LoVo (cell line): ENCODE measurements at regions not wholly inside any gene's neighbourhood (a gene's known extent, or its start where the extent isn't known, plus 50 kb on each side); places are given as distances from the start of the nearest gene placed in this dataset.

Experiments
- DNase-seq: peaks from one replicate; pipeline ENCODE4 v3.0.0-alpha.2; 2016; ENCODE audit warnings: low spot score

DNA sequence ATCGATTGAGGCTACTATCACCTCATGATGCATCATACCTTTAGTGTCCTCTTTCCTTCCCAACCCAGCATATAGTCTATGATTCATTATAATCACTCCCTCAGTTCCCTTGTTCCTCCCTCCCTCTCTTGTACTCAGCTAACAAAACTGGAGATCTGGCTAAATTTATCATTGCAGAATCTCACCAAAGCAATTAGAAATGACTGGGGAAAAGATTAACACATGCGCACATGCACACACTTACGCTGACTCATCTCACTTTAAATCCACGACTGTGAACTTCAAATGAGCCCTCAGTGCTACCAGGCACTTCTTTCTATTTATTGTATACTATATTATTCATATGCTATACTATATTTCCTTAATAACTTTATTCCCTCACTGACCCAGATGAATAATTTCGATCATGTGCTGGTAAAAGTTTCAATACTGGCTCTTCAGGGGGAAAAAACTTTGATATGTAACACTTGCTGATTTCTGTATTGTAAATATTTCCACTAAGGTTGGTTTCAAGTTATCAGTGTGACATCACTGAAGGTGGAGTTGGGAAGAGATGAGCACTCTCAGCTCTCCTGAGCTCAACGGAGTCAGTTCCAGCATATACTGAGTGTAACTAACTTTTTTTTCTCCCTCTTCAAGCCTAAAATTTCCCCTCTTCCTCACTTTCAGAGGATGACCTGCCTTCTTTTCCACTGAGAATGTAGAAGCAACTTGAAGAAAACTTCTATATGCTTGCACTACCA lies 613.7 kb upstream of the B3GALT2 start:
- no peak for DNase-seq

DNA sequence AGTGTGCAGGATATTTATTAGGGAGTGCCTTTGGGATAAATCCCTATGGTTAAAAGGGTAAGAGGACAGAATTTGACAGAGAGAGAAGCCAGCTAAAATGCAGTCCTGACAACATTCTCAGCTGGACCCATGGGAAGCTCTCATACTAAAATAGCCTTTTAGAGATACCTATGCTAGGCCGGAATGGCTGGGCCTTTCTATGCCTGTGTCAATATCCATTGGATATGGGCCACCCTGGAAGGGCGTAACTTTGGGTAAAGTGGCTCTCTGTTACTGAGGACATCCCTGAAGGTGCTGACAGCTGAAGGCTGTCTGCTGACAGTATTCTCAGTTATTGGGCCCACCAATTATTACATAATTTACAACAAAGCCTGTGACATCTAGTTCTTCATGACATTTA lies 613.0 kb upstream of the B3GALT2 start:
- no peak for DNase-seq

DNA sequence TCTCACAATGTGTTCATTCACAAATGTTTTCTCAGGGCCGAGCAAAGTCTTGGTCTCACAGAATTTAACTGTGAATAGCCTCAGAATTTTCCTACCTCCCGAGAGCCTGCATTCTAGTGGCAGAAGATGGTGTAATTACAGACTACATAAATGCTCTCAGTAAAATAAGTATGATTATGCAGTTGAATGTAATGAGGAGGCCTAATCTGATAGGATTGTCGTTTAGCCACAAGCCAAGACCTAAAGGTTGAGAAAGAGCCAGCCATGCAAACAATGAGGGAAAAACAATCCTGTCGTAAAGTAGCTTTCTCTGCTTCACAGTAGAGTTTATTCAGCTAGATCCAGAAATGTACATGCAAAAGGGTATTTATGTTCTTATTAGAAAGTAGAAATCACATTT lies 607.8 kb upstream of the B3GALT2 start:
- DNase-seq = no peak

DNA sequence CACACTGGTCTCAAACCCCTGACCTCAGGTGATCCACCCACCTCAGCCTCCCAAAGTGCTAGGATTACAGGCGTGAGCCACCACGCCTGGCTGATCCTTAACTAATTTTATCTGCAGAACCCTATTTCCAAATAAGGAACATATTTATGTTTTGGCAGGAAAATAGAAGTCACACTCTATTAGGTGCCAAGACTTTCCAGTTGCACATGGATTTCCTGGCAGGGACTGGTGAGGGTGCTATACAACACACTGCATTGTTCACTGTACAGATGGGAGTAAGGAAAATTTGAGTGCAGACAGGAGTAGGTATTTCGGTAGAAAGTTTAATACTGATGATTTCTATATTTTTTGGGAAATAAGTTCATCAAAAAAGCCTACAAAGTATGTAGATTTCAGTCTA lies 605.3 kb upstream of the B3GALT2 start:
- no peak for DNase-seq

DNA sequence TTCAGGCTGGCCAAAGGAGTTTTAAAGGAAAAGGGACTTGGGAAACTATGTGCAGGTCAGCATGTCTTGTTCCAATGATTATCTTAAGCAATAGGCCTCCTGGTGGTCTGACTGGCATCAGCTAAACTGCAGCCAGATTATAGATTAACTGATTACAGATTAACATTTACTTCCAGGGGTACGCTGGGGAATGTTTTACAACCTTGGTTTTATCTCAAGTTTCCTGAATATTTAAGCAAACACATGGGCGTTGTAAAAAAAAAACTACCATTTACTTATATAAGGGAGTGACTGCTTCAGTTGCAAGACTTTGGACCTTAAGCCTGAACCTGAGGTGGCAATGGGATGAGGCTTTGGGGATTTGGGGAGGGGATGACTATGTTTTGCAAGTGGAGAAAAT lies 600.6 kb upstream of the B3GALT2 start:
- DNase-seq = peak; percentile 13

DNA sequence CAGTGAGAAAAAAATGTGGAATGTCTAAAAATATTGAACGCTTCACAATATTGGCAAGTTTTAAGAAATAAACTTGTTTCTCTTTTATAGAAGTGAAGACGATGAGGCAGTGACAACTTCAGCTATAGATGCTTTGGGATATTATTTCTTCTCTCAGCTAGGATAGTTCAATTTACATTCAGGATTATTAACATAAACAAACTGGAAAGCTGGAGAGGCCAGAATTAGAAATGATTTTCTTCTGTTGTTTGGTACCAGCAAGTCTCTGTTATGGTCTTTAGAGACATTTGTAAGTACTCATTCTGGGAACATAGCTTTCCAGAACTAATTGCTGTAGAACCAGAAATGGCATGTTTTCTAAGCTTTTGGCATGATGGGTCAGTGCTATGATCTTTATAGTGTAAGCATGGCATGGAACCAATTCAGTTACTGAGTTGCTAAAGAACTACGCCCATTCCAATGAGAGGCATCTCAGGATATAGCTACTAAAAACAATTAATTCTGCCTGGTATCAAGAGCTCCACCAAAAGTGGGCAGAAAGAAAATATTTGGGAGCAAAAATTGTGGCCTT lies 599.5 kb upstream of the B3GALT2 start:
- no peak for DNase-seq

DNA sequence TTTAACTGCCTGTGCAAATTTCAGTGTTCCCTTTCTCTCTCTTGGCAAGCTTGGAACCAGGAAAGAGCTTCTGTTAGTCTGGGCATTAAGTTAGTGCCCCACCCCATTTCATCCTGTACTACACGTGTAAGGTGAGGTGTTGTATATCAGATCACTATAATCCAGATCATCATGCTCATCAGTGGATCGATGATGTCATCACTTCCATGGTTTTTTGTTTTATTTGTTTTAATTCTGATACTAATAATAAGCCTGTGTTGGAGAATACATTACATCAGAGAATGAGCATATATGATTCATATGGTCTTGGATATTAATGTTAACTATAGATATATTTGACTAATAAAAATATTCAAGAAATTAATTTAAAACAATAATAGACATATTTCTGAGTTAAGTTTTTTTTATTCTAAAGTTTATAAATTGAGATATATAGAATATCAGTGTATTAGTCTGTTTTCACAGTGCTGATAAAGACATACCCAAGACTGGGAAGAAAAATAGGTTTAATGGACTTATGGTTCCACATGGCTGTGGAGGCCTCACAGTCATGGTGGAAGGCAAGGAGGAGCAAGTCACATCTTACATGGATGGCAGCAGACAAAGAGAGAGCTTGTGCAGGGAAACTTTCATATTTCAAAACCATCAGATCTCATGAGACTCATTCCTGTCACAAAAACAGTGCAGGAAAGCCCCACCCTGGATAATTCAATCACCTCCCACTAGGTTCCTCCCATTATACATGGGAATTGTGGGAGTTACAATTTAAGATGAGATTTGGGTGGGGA lies 588.3 kb upstream of the B3GALT2 start:
- no peak for DNase-seq

DNA sequence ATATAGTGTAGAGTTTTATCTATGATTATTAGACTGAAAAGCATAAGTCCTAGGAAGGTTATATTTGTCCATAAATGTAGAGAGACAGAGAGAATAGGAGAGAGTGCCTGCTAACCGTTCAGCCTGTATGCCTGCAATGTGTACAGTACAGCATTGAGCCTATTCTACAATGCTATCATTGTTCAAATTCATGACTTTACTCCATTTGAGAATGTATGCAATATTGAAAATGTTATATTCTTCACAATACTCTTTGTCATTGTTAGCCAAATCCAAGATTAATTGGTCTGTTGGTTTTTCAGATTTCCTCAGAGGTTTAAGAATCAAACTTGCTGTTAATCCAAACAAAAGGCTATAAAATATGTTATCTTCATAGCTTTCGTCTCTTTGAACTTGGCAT lies 585.2 kb upstream of the B3GALT2 start:
- DNase-seq = no peak

DNA sequence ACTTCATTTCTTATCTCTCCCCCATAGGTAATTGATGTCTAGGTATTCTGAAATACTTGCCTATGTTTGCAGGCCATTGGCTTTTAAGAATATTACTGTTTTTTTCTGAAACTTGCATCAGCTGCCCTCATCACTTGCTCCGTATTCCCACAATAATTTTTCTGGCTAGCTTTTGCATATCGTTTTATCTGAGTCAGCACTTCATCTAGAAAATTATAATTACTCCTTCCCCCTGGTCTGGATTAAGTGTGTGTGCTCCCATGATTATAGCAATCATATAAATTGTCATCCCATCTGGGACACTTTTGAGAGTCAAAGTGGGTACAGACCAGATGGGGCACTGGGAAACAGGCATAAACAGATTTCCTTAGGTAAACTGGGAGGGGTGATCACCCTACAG lies 583.2 kb upstream of the B3GALT2 start:
- DNase-seq = no peak

DNA sequence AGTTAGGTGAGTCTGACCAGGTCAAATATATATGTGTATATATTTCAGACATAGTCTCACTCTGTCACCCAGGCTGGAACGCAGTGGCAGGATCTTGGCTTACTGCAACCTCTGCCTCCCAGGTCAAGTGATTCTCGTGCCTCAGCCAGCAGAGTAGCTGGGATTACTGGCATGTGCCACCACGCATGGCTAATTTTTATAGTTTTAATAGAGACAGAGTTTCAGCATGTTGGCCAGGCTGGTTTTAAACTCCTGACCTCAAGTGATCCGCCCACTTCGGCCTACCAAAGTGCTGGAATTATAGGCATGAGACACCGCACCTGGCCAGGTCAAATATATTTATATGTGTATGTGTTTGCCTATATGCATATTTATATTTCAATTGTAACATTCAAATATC lies 581.5 kb upstream of the B3GALT2 start:
- no peak for DNase-seq

DNA sequence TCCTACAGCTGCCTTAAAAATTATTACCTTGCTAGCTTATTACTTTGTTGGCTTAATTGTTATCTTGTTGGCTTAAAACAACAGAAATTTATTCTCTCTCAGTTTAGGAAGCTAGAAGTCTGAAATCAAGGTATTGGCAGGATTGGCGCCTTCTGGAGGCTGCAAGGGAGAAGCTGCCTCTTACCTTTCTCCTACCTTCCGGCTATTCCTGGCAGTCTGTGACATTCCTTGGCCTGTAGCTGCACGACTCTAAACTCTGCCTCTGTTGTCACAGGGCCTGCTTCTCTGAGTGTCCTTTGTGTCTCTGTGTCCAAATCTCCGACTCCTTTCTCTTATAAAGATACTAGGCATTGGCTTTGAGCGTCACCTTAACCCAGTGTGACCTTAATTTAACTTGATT lies 579.9 kb upstream of the B3GALT2 start:
- DNase-seq = no peak

DNA sequence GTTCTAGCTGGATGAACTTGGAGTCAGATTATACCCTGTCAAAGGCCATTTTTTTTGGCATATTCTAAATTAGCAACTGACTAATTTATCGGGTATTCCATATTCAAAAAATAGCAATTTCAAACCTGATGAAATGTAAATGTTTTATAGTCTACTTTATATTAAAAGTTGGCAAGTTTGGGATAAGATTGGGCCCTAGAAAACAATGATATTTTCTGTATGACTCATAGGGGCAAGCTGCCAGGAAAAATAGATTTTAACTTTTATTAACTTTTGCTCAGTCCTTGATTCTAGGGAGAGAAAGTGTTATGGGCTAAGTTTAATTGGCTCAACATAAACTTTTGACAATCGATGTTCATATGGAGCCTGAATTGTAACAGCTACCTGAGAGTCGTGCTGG lies 576.9 kb upstream of the B3GALT2 start:
- DNase-seq = no peak

DNA sequence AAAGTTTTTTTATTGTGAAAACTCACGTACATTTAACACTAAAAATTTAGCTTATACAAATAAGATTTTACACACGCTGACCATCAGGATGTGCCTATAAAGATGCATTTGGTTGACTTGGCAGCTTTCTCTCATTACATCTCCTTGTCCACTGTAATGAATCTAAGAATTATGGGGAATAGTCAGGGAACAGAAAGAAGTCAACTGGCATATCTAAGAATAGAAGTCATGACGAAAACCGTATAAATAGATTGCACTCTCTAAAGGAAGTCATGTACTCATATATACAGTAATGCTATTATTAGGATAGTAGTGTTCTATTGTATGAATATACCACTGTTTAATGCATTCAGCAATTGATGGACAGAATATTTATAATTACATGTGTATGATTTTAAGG lies 575.8 kb upstream of the B3GALT2 start:
- no peak for DNase-seq

DNA sequence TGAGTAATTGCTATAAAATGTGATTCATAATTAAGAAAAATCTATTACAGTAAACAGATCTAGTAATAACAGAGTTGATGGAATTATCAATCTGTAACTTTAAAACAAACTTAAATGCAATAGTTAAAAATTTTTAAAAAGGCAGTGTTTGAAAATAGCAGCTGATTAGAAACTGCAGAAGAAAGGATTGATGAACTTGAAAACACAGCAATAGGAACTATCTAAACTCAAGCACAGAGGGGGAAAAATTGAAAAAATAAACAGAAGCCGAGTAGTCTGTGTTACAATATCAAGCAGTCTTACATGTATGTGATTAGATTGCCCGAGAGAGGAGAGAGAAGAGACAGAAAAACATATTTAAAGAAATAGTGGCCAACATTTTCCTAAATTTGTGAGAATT lies 569.0 kb upstream of the B3GALT2 start:
- DNase-seq = no peak

DNA sequence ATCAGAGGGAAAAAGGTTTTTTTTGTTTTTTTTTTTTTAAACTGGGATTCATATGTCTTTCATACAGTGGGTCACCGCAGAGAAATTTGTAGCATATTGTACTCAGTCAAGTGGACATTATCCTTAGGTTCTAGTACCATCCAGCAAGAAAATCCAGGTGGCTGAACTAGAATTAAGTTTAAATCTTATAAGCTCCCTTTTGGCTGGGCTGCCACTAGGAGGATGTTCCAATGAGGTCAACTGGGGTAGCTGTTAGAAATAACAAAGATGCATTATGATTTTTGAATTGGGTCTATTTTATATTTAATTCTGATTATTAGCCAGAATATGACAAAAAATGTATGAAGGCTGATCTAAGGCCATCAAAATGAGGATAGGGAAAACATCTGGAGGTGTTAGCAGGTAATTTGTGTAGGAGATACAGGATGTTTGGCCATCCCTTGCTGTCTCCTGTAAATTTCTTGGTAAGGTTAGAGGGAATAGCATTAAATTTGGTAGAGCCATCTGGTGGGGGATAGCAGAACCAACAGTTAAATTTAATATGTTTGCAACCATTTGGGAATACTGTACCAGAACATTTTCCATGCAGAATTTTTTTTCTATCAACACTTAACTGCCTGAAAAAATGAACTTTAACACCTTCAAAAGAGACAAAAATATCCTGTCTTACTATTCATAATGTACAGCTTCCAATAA lies 568.5 kb upstream of the B3GALT2 start:
- no peak for DNase-seq

DNA sequence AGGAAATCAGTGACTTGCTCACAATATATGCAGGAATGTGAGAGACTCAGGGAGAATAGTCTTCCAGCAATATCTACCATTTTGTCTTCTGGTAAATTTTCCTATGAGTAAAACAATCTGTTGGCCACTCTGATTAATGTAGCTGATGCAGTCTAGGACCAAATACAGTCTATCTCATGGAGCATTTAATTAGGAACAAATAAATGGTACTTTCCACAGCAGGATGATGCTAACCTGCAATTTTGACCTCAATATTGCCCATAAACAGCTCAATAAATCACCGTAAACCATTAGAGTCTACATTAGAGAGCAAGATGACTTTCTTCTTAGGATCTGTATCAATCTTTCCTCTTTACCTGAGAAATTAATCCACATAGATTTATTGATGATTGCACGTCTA lies 567.7 kb upstream of the B3GALT2 start:
- DNase-seq = no peak

DNA sequence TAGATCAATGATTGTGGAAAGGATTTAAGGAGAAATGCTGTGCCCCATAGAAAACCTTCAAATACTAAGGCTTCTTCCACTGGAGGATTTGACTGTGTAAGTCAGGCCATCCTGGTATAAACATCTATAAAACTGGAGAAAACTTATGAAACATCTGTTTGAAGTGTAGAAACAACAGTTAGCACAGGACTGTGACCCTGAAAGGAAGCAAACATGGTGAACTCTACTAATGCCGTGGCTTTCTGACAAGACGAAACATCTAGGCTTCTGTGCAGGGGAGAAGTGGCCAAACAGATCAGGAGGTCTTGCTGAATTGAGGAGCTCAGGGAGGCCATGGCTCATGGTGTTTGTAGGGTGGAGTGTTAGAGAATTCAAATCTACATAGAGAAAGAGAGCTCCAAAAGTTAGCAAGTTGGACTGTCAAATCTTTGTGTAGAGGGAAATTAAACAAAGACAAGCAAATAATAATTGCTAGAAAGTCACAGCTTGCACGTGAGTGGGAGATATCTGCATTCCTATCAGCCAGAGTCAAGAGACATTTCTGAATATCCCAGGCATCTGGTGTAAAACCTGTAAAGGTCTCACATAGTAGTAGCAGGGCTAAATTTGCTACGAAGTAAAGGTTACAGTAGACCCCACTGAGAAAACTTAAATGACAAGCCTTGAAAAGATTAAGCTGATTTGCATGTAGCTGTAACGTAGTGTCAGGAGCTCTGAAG lies 566.8 kb upstream of the B3GALT2 start:
- no peak for DNase-seq

DNA sequence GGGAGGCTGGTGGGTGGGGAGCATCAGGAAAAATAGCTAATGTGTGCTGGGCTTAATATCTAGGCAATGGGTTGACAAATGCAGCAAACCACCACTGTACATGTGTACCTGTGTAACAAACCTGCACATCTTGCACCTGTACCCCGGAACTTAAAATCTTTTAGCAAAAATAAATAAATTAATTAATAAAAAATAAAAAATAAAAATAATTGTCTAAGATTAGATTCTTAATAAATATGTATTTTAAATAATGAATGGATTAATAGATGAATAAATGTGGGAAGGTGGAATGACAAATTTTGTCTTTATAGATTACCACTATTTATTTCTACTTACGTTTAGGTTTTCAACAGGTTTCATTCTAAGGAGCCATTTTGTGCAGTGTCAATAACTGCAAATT lies 563.5 kb upstream of the B3GALT2 start:
- DNase-seq = no peak

DNA sequence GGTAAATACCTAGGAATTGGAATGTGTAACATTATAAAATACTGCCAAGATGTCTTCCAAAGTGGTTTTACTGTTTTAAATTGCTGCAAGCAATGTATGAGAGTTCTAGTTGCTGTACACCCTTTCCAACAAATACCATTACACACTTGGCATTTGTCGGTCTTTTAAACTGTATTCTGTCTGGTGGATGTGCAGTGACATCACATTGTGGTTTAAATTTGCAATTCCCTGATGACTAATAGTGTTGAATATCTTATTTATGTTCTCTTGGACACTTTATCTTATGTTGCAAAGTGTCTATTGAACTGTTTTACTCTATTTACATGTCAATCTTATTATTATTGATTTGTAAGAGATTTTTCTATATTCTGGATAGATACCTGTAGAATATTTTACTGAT lies 561.2 kb upstream of the B3GALT2 start:
- DNase-seq = no peak

DNA sequence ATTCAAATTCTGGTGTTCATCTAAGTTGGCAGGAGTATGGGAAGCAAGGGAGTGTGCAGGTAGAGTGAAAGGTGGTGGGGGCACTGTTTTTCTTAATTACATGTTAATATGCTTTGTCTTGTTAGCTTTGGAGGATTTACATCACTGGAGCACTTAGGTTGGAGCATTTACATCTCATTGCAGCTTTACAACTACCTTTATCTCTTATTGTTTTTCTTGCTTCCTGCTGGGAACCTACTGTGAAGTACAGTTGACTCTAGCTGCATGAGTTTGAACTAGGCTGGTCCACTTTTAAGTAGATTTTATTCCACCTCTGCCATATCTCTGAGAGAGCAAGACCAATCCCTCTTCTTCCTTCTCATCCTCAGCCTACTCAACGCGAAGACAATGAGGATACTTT lies 554.8 kb upstream of the B3GALT2 start:
- DNase-seq = no peak

DNA sequence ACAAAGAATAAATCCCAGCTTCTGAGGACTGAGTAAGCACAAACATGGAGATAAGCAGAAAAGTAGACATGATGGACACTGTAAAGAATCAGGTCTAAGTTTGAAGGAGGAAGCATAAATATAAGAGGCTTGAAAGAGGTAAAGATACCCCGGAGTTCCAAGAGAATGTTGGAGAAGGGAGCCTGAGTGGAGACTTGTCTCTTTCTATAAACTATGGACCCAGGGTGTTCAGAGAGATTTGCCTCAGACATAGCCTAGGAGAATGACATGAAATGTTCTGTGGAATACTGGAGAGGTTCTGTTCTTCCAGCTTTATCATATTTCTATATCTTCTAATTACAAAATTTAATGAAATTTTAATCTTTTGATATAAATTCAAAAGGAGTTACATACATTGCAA lies 554.3 kb upstream of the B3GALT2 start:
- no peak for DNase-seq

DNA sequence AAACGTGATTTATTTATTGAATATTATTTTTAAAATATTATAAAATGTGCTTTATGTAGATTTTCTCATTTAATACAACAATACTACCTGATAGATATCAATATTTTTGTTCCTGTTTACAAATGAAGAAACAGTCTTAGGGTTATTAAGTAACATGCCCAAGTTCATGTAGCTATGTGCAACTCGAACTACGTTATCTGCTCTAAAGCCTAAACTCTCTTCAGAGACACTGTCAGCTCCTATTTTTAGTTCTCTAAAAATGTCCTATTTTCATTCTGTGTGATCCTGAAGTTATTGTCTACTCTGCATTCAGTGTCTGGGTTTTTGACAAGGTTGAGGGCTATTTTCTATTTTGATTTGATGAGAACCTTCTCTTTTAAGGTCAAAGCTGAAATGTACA lies 550.1 kb upstream of the B3GALT2 start:
- DNase-seq = no peak
